CD4-positive, alpha-beta T cell (primary cell): ENCODE measurements at regions not wholly inside any gene's neighbourhood (a gene's known extent, or its start where the extent isn't known, plus 50 kb on each side); places are given as distances from the start of the nearest gene placed in this dataset.

Experiments
- ATAC-seq: fragments of 200-7000 bp; cut with Tn5 transposase; one replicate; pipeline ENCODE4 v1.10.0; 2022; ENCODE audit warnings: mild to moderate bottlenecking; ENCODE audit not compliant: poor library complexity
- CTCF ChIA-PET: fragments of 350-600 bp; sonication (Branson Sonifier 250); formaldehyde crosslinking; loops from one replicate; lab custom pipeline; 2021; ENCODE audit warnings: antibody characterized with exemption, inconsistent platforms; lab: Charles Lee
- POLR2A ChIA-PET: fragments of 350-600 bp; sonication (Branson Sonifier 250); formaldehyde crosslinking; loops from one replicate; lab custom pipeline; 2021; ENCODE audit warnings: antibody characterized with exemption, inconsistent platforms; lab: Charles Lee
- DNase-seq, 14 experiments: peaks; one replicate each; pipeline ENCODE4 v3.0.0-alpha.2; 2013 to 2020; ENCODE audit warnings: mixed read lengths in 2 of 14
- H3K27ac ChIP-seq, 2 donors: one replicate each; pipeline versions ENCODE4 v1.5.1 to v1.7.0; 2013; ENCODE audit warnings: low read length in 2 of 2, low read depth in 1 of 2, mild to moderate bottlenecking in 1 of 2
- H3K27me3 ChIP-seq, 2 experiments: 1 replicate in 1 of 2; 2 replicates in 1 of 2; pipeline versions ENCODE4 v1.6.1 to v1.7.0; 2013; ENCODE audit warnings: low read length in 2 of 2, control low read depth in 1 of 2, mild to moderate bottlenecking in 1 of 2, moderate library complexity in 1 of 2; ENCODE audit not compliant: insufficient read depth in 2 of 2, control insufficient read depth in 1 of 2
- H3K36me3 ChIP-seq: one replicate; pipeline ENCODE4 v1.6.1; 2013; ENCODE audit warnings: low read length, control low read depth; ENCODE audit not compliant: insufficient read depth
- H3K4me1 ChIP-seq: one replicate; pipeline ENCODE4 v1.6.1; 2013; ENCODE audit warnings: low read length, control low read depth; ENCODE audit not compliant: insufficient read depth
- H3K4me3 ChIP-seq: one replicate; pipeline ENCODE4 v1.5.1; 2013; ENCODE audit warnings: mild to moderate bottlenecking, low read length, moderate library complexity
- H3K9me3 ChIP-seq, 2 experiments: 1 replicate in 1 of 2; 2 replicates in 1 of 2; pipeline versions ENCODE4 v1.6.1 to v1.7.0; 2013; ENCODE audit warnings: low read length in 2 of 2, mild to moderate bottlenecking in 2 of 2, control low read depth in 1 of 2, moderate library complexity in 1 of 2; ENCODE audit not compliant: control insufficient read depth in 1 of 2, insufficient read depth in 1 of 2
- H3K27ac Mint-ChIP-seq: one replicate; pipeline ENCODE4 v1.8.0; 2020; ENCODE audit warnings: mixed read lengths
- H3K27me3 Mint-ChIP-seq: one replicate; pipeline ENCODE4 v1.8.0; 2021; ENCODE audit warnings: mixed read lengths
- H3K36me3 Mint-ChIP-seq: one replicate; pipeline ENCODE4 v1.8.0; 2021; ENCODE audit warnings: low read depth, mixed read lengths
- H3K4me1 Mint-ChIP-seq: one replicate; pipeline ENCODE4 v1.8.0; 2021; ENCODE audit warnings: low read depth, mixed read lengths
- H3K4me3 Mint-ChIP-seq: one replicate; pipeline ENCODE4 v1.8.0; 2020; ENCODE audit warnings: mild to moderate bottlenecking, mixed read lengths
- H3K9me3 Mint-ChIP-seq: one replicate; pipeline ENCODE4 v1.8.0; 2020; ENCODE audit warnings: mixed read lengths
- CTCF ChIP-seq: fragments of 200-600 bp; IDR thresholded peaks from one replicate; pipeline ENCODE4 v1.8.0; 2022; ENCODE audit warnings: antibody characterized with exemption, mild to moderate bottlenecking
- intact Hi-C, 2 experiments: fragments of 100-400 bp; cut with DNase I in 1 of 2; cut with micrococcal nuclease in 1 of 2; formaldehyde crosslinking; loops; one replicate each; pipeline versions ENCODE4 v1.15.1 to v1.9.0; 2023 to 2025; cut with DNase I, micrococcal nuclease

GRCh38 chr13:70490320-70490935, 382.2 kb upstream of the KLHL1 start:
- DNase-seq: no peak
- Histone ChIP-seq H3K36me3 (no peaks in the 10 kb centered on the region), H3K27ac (no peak overlapping the region), H3K4me3 (no peak overlapping the region), H3K9me3 (peaks cover 7 to 8% of the 10 kb centered on the region in 2 experiments), H3K27me3 (no peaks in the 10 kb centered on the region), H3K4me1 (no peaks in the 10 kb centered on the region)
- H3K4me3 Mint-ChIP-seq: no peak overlapping the region
- H3K36me3 Mint-ChIP-seq: no peaks in the 10 kb centered on the region
- ChIA-PET CTCF (no interaction called here), POLR2A (no interaction called here)
- intact Hi-C loops: no loop called here
- H3K27ac Mint-ChIP-seq: no peak overlapping the region
- no peak for ATAC-seq
- peaks cover 13% of the 10 kb centered on the region for H3K9me3 Mint-ChIP-seq
- H3K27me3 Mint-ChIP-seq: no peaks in the 10 kb centered on the region
- TF ChIP-seq CTCF: no peak
- H3K4me1 Mint-ChIP-seq: no peaks in the 10 kb centered on the region

- TF ChIP-seq CTCF: no peak
- intact Hi-C loops: no loop called here
- no peaks in the 10 kb centered on the region for H3K9me3 ChIP-seq
- no peaks in the 10 kb centered on the region for H3K27me3 ChIP-seq
- POLR2A ChIA-PET: no interaction called here
- H3K4me1 ChIP-seq: no peaks in the 10 kb centered on the region
- H3K4me3 Mint-ChIP-seq: no peak overlapping the region
- DNase-seq (no peak), ATAC-seq (no peak)
- H3K4me3 ChIP-seq: no peak overlapping the region
- CTCF ChIA-PET: no interaction called here
- peaks cover 9% of the 10 kb centered on the region for H3K9me3 Mint-ChIP-seq
- no peaks in the 10 kb centered on the region for H3K27me3 Mint-ChIP-seq
- H3K4me1 Mint-ChIP-seq: no peaks in the 10 kb centered on the region
- no peak overlapping the region for H3K27ac Mint-ChIP-seq
- no peaks in the 10 kb centered on the region for H3K36me3 Mint-ChIP-seq
- H3K36me3 ChIP-seq: no peaks in the 10 kb centered on the region
- H3K27ac ChIP-seq: no peak overlapping the region
Measured at GRCh38 chr13:70484931-70485330, 376.7 kb upstream of the KLHL1 start.

- H3K27me3 ChIP-seq: no peaks in the 10 kb centered on the region
- no peak overlapping the region for H3K27ac ChIP-seq
- no peak for TF ChIP-seq CTCF
- ATAC-seq (no peak), DNase-seq (no peak)
- H3K36me3 Mint-ChIP-seq: no peaks in the 10 kb centered on the region
- H3K9me3 Mint-ChIP-seq: peaks cover 3% of the 10 kb centered on the region
- intact Hi-C loops: no loop called here
- CTCF ChIA-PET: no interaction called here
- no peak overlapping the region for H3K27ac Mint-ChIP-seq
- POLR2A ChIA-PET: no interaction called here
- H3K4me1 Mint-ChIP-seq: no peaks in the 10 kb centered on the region
- H3K9me3 ChIP-seq: peaks cover 0 to 6% of the 10 kb centered on the region in 2 experiments
- H3K4me3 Mint-ChIP-seq: no peak overlapping the region
- H3K36me3 ChIP-seq: no peaks in the 10 kb centered on the region
- no peaks in the 10 kb centered on the region for H3K4me1 ChIP-seq
- no peaks in the 10 kb centered on the region for H3K27me3 Mint-ChIP-seq
- no peak overlapping the region for H3K4me3 ChIP-seq
Measured at GRCh38 chr13:70483599-70484276, 375.5 kb upstream of the KLHL1 start.
